A549 (cell line): ENCODE measurements at regions not wholly inside any gene's neighbourhood (a gene's known extent, or its start where the extent isn't known, plus 50 kb on each side); places are given as distances from the start of the nearest gene placed in this dataset.

Source experiments
- ATAC-seq, 2 experiments: fragments of 200-7000 bp in 1 of 2; fragments of >200 bp in 1 of 2; cut with Nextera tagmentation in 1 of 2; cut with Tn5 transposase in 1 of 2; 3 replicates each; pipeline versions ENCODE4 v1.8.0 to v1.9.1; 2018 to 2020; ENCODE audit warnings: mild to moderate bottlenecking in 1 of 2, moderate library complexity in 1 of 2
- CTCF ChIA-PET: fragments of 300-600 bp; sonication (Branson Sonifier 250); formaldehyde crosslinking; extraction: SDS; loops from one replicate; lab custom pipeline; 2021; ENCODE audit warnings: antibody characterized with exemption, inconsistent platforms; lab: Yijun Ruan, JAX
- POLR2A ChIA-PET: fragments of 350-600 bp; formaldehyde crosslinking; extraction: SDS; loops from one replicate; lab custom pipeline; 2021; ENCODE audit warnings: antibody characterized with exemption, inconsistent platforms; lab: Yijun Ruan, JAX
- DNase-seq, 2 experiments: peaks; one replicate each; pipeline versions ENCODE4 v3.0.0 to v3.0.0-alpha.2; 2011 to 2016; ENCODE audit warnings: low read depth in 1 of 2, low spot score in 1 of 2
- FAIRE-seq: peaks from 2 replicates; lab custom pipeline; 2011; peaks lifted over from hg19 to GRCh38; lab: Jason Lieb, UNC
- H3K27ac ChIP-seq, 2 experiments: fragments of >200 bp; sonication (Bioruptor Twin); formaldehyde crosslinking; 3 replicates each; pipeline ENCODE4 v1.5.1; 2016 to 2017
- H3K4me1 ChIP-seq: fragments of >200 bp; sonication (Bioruptor Twin); formaldehyde crosslinking; 3 replicates; pipeline ENCODE4 v1.6.1; 2016
- H3K4me2 ChIP-seq: fragments of >200 bp; sonication (Bioruptor Twin); formaldehyde crosslinking; 3 replicates; pipeline ENCODE4 v1.6.1; 2016
- H3K4me3 ChIP-seq: fragments of >200 bp; sonication (Bioruptor Twin); formaldehyde crosslinking; 3 replicates; pipeline ENCODE4 v1.5.1; 2016
- H3K9me3 ChIP-seq: fragments of >200 bp; sonication (Bioruptor Twin); formaldehyde crosslinking; 3 replicates; pipeline ENCODE4 v1.6.1; 2016
- CBX8 ChIP-seq: fragments of 200-600 bp; sonication (generic); IDR thresholded peaks from 2 replicates; pipeline ENCODE4 v1.6.1; 2016
- CEBPB ChIP-seq, 2 experiments: fragments of >200 bp in 1 of 2; sonication (Bioruptor Twin) in 1 of 2; formaldehyde crosslinking in 1 of 2; IDR thresholded peaks; 2 replicates each; pipeline ENCODE4 v1.6.1; 2012 to 2016
- FOXS1 ChIP-seq: fragments of 250-450 bp; sonication (Bioruptor Pico); IDR thresholded peaks from 2 replicates; pipeline ENCODE4 v1.5.0; 2020; ENCODE audit warnings: mild to moderate bottlenecking, moderate library complexity
- HEYL ChIP-seq: fragments of 250-450 bp; sonication (Bioruptor Pico); IDR thresholded peaks from 2 replicates; pipeline ENCODE4 v1.8.0; 2021; ENCODE audit warnings: mild to moderate bottlenecking, moderate library complexity
- HOXA7 ChIP-seq: fragments of 250-450 bp; sonication (Bioruptor Pico); IDR thresholded peaks from 2 replicates; pipeline ENCODE4 v1.5.0; 2020; ENCODE audit warnings: mild to moderate bottlenecking, moderate library complexity
- JUNB ChIP-seq: fragments of >200 bp; sonication (Bioruptor Twin); formaldehyde crosslinking; IDR thresholded peaks from 2 replicates; pipeline ENCODE4 v1.6.1; 2016
- KDM1A ChIP-seq: fragments of 200-600 bp; sonication (generic); IDR thresholded peaks from 2 replicates; pipeline ENCODE4 v1.6.1; 2016; ENCODE audit warnings: low read depth, mild to moderate bottlenecking
- MAZ ChIP-seq: fragments of 150-350 bp; IDR thresholded peaks from 2 replicates; pipeline ENCODE4 v1.6.1; 2014; ENCODE audit warnings: antibody characterized with exemption, low read depth, low read length, borderline replicate concordance
- NPAS2 ChIP-seq: fragments of 250-450 bp; sonication (Bioruptor Pico); IDR thresholded peaks from 2 replicates; pipeline ENCODE4 v1.8.0; 2022; ENCODE audit warnings: mild to moderate bottlenecking, moderate library complexity, borderline replicate concordance
- POLR2AphosphoS2 ChIP-seq: conservative IDR thresholded peaks from 2 replicates; pipeline ENCODE4 v1.6.1; 2012; ENCODE audit warnings: low read length, improper control_type of control experiment, inconsistent platforms
- RAD21 ChIP-seq, 2 experiments: fragments of >200 bp in 1 of 2; sonication (Bioruptor Twin) in 1 of 2; formaldehyde crosslinking in 1 of 2; IDR thresholded peaks in 1 of 2; conservative IDR thresholded peaks in 1 of 2; 2 replicates in 1 of 2; 3 replicates in 1 of 2; pipeline ENCODE4 v1.6.1; 2012 to 2018; ENCODE audit warnings: inconsistent platforms in 1 of 2
- RARB ChIP-seq: fragments of 250-450 bp; sonication (Bioruptor Pico); IDR thresholded peaks from 2 replicates; pipeline ENCODE4 v1.8.0; 2021; ENCODE audit warnings: mild to moderate bottlenecking, moderate library complexity
- RNF2 ChIP-seq: fragments of 200-600 bp; sonication (generic); IDR thresholded peaks from 2 replicates; pipeline ENCODE4 v1.6.1; 2016; ENCODE audit warnings: low read depth, mild to moderate bottlenecking, antibody characterized with exemption, moderate library complexity, borderline replicate concordance
- SREBF2 ChIP-seq: fragments of 450-650 bp; IDR thresholded peaks from 2 replicates; pipeline ENCODE4 v1.6.1; 2014; ENCODE audit warnings: mild to moderate bottlenecking, moderate library complexity
- TFCP2L1 ChIP-seq: fragments of 250-450 bp; sonication (Bioruptor Pico); IDR thresholded peaks from 2 replicates; pipeline ENCODE4 v1.5.0; 2021; ENCODE audit warnings: mild to moderate bottlenecking
- WGBS: methylation state at CpG from one replicate; pipeline ENCODE4 v1.1.6; 2017; ENCODE audit errors: missing lambda C conversion rate; 5-methylcytosine and 5-hydroxymethylcytosine counted together
- TF ChIP-seq, protein P1 (sequence below): fragments of >200 bp; sonication (Bioruptor Twin); formaldehyde crosslinking; IDR thresholded peaks from 3 replicates; pipeline ENCODE4 v1.6.1; 2016
- TF ChIP-seq, protein P2 (sequence below): fragments of 150-350 bp; IDR thresholded peaks from 2 replicates; pipeline ENCODE4 v1.6.1; 2014; ENCODE audit warnings: low read depth, mild to moderate bottlenecking, low read length
- TF ChIP-seq, protein P3 (sequence below): fragments of >200 bp; sonication (Bioruptor Twin); formaldehyde crosslinking; IDR thresholded peaks from 2 replicates; pipeline ENCODE4 v1.6.1; 2016
- TF ChIP-seq, protein P4 (sequence below): fragments of 250-450 bp; sonication (Bioruptor Pico); IDR thresholded peaks from 2 replicates; pipeline ENCODE4 v1.5.0; 2021; ENCODE audit warnings: mild to moderate bottlenecking, moderate library complexity, borderline replicate concordance
- TF ChIP-seq, protein P5 (sequence below): IDR thresholded peaks from 2 replicates; pipeline ENCODE4 v1.6.1; 2012
- TF ChIP-seq, protein P6 (sequence below): fragments of >200 bp; sonication (Bioruptor Twin); formaldehyde crosslinking; IDR thresholded peaks from 3 replicates; pipeline ENCODE4 v1.5.1; 2016

DNA sequence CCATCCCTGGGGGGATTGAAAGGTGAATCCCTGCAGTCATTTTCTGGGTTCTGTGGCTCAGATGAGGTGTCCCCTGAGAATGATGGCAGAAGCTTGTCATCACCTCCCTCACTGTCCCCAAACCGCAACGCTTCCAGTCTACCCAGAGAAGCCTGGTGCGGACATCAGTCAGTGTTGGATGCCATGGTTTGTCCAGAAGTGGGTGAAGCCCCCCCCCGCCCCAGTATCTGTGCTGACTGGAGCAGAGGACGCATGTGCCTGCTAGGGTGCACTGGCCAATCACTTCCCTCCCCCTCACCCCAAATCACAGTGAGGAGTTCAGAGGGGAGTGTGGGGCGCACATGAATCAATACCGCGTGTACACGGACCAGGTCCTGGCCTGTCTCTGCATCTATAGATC lies 150.5 kb downstream of the TEX29 start:
- ChIA-PET CTCF (no interaction called here), POLR2A (no interaction called here)
- H3K9me3 ChIP-seq, result no peaks in the 10 kb centered on the region
- DNase-seq, result no peak
- no peak overlapping the region for H3K4me2 ChIP-seq
- TF ChIP-seq HEYL (no peak), FOXS1 (no peak), TFCP2L1 (CRISPR knock-in tag) (no peak), RARB (CRISPR knock-in tag) (no peak), RAD21 (conservative IDR thresholded peaks at IDR 0.05 in 1 of 2, IDR thresholded peaks at IDR 0.05 in 1 of 2) (no peak), POLR2AphosphoS2 (no peak), MAZ (no peak), RNF2 (no peak), HOXA7 (CRISPR knock-in tag) (no peak), NPAS2 (CRISPR knock-in tag) (no peak), CEBPB (IDR thresholded peaks at IDR 0.05) (no peak), KDM1A (no peak), SREBF2 (no peak), JUNB (no peak)
- TF ChIP-seq, protein P1, sequence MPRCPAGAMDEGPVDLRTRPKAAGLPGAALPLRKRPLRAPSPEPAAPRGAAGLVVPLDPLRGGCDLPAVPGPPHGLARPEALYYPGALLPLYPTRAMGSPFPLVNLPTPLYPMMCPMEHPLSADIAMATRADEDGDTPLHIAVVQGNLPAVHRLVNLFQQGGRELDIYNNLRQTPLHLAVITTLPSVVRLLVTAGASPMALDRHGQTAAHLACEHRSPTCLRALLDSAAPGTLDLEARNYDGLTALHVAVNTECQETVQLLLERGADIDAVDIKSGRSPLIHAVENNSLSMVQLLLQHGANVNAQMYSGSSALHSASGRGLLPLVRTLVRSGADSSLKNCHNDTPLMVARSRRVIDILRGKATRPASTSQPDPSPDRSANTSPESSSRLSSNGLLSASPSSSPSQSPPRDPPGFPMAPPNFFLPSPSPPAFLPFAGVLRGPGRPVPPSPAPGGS, result no peak
- TF ChIP-seq, protein P2, sequence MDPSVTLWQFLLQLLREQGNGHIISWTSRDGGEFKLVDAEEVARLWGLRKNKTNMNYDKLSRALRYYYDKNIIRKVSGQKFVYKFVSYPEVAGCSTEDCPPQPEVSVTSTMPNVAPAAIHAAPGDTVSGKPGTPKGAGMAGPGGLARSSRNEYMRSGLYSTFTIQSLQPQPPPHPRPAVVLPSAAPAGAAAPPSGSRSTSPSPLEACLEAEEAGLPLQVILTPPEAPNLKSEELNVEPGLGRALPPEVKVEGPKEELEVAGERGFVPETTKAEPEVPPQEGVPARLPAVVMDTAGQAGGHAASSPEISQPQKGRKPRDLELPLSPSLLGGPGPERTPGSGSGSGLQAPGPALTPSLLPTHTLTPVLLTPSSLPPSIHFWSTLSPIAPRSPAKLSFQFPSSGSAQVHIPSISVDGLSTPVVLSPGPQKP, result no peak
- TF ChIP-seq, protein P3, sequence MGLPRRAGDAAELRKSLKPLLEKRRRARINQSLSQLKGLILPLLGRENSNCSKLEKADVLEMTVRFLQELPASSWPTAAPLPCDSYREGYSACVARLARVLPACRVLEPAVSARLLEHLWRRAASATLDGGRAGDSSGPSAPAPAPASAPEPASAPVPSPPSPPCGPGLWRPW, result no peak
- TF ChIP-seq, protein P4, sequence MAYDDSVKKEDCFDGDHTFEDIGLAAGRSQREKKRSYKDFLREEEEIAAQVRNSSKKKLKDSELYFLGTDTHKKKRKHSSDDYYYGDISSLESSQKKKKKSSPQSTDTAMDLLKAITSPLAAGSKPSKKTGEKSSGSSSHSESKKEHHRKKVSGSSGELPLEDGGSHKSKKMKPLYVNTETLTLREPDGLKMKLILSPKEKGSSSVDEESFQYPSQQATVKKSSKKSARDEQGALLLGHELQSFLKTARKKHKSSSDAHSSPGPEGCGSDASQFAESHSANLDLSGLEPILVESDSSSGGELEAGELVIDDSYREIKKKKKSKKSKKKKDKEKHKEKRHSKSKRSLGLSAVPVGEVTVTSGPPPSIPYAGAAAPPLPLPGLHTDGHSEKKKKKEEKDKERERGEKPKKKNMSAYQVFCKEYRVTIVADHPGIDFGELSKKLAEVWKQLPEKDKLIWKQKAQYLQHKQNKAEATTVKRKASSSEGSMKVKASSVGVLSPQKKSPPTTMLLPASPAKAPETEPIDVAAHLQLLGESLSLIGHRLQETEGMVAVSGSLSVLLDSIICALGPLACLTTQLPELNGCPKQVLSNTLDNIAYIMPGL (CRISPR knock-in tag), result no peak
- TF ChIP-seq, protein P5, sequence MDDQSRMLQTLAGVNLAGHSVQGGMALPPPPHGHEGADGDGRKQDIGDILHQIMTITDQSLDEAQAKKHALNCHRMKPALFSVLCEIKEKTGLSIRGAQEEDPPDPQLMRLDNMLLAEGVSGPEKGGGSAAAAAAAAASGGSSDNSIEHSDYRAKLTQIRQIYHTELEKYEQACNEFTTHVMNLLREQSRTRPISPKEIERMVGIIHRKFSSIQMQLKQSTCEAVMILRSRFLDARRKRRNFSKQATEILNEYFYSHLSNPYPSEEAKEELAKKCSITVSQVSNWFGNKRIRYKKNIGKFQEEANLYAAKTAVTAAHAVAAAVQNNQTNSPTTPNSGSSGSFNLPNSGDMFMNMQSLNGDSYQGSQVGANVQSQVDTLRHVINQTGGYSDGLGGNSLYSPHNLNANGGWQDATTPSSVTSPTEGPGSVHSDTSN, result no peak
- TF ChIP-seq, protein P6, sequence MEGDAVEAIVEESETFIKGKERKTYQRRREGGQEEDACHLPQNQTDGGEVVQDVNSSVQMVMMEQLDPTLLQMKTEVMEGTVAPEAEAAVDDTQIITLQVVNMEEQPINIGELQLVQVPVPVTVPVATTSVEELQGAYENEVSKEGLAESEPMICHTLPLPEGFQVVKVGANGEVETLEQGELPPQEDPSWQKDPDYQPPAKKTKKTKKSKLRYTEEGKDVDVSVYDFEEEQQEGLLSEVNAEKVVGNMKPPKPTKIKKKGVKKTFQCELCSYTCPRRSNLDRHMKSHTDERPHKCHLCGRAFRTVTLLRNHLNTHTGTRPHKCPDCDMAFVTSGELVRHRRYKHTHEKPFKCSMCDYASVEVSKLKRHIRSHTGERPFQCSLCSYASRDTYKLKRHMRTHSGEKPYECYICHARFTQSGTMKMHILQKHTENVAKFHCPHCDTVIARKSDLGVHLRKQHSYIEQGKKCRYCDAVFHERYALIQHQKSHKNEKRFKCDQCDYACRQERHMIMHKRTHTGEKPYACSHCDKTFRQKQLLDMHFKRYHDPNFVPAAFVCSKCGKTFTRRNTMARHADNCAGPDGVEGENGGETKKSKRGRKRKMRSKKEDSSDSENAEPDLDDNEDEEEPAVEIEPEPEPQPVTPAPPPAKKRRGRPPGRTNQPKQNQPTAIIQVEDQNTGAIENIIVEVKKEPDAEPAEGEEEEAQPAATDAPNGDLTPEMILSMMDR, result no peak
- H3K4me3 ChIP-seq, result no peak overlapping the region
- no peak overlapping the region for H3K27ac ChIP-seq
- 35% methylated on average over 3 of the region's 9 CpGs for WGBS
- ATAC-seq, result no peak
- FAIRE-seq, result no peak
- no peaks in the 10 kb centered on the region for H3K4me1 ChIP-seq

DNA sequence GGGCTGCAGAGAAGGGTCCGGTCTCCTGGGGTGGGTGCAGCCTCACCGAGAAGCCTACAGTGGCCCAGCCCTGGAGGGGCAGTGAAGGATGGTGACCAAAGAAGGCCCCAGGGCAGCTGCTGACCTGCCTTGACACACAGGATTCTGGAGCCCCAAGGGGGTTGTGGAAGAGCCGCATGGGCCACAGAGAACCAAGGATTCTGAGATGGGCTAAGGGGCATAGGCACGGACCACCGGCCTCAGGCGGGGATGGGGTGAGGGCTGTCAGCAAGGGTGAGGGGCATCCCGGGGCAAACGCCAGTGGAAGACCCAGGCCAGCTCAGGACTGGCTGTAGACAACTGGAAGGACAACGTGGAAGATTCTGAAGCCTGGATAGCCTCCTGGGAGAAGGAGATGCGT lies 151.6 kb downstream of the TEX29 start:
- no peaks in the 10 kb centered on the region for H3K4me1 ChIP-seq
- H3K4me2 ChIP-seq, result no peak overlapping the region
- FAIRE-seq (no peak), DNase-seq (no peak), ATAC-seq (no peak)
- TF ChIP-seq JUNB, result no peak
- TF ChIP-seq HOXA7 (CRISPR knock-in tag), result no peak
- TF ChIP-seq CBX8, result no peak
- TF ChIP-seq SREBF2, result no peak
- H3K4me3 ChIP-seq, result no peak overlapping the region
- no peaks in the 10 kb centered on the region for H3K9me3 ChIP-seq
- H3K27ac ChIP-seq, result no peak overlapping the region
- ChIA-PET POLR2A (no interaction called here), CTCF (interaction anchor here (5.6 kb wide), 1 partner anchor 971 kb away, joined by 113 read pairs; no protein-coding TSS in a partner anchor)
- WGBS, result 21% methylated on average over 6 of the region's 10 CpGs
